ENCODE measurements at regions not wholly inside any gene's neighbourhood (a gene's known extent, or its start where the extent isn't known, plus 50 kb on each side); places are given as distances from the start of the nearest gene placed in this dataset.
A peak's percentile ranks its signal among the peaks of the same experiment; 100 is the strongest.

GRCh38 chr6:81194374-81194773 lies 558.1 kb downstream of the TENT5A start:
- DNase-seq (no peak), ATAC-seq (no peak)
- Histone ChIP-seq H3K4me1 (no peaks in the 10 kb centered on the region), H3K9me3 (no peaks in the 10 kb centered on the region), H3K36me3 (ENCODE audit: insufficient read depth in 1 of 2, low read depth in 1 of 2) (no peaks in the 10 kb centered on the region), H3K27ac (no peak overlapping the region), H3K27me3 (ENCODE audit: insufficient read depth in 3 of 3, low read length in 2 of 3) (no peaks in the 10 kb centered on the region), H3K4me3 (no peak overlapping the region)
- intact Hi-C loops (cut with DNase I) = no loop called here
- 60 to 76% (median 66%) methylated on average over 2 of the region's 2 CpGs for WGBS, 3 donors
- no peak for TF ChIP-seq CTCF (IDR thresholded peaks at IDR 0.05)

GRCh38 chr6:81172056-81172740 lies 580.3 kb downstream of the TENT5A start:
- Histone ChIP-seq H3K9me3 (no peaks in the 10 kb centered on the region), H3K27ac (no peak overlapping the region), H3K4me1 (peaks cover 3% of the 10 kb centered on the region), H3K36me3 (ENCODE audit: insufficient read depth in 1 of 2, low read depth in 1 of 2) (no peaks in the 10 kb centered on the region), H3K27me3 (ENCODE audit: insufficient read depth in 3 of 3, low read length in 2 of 3) (no peaks in the 10 kb centered on the region), H3K4me3 (no peak overlapping the region)
- intact Hi-C loops (cut with DNase I) = no loop called here
- 43 to 69% (median 49%) methylated on average over 4 of the region's 4 CpGs for WGBS, 3 donors
- DNase-seq (peak in 1 of 2 donors; percentile 39), ATAC-seq (peak; percentile 37 to 77 (median 60))
- no peak for TF ChIP-seq CTCF (IDR thresholded peaks at IDR 0.05)

GRCh38 chr6:81169166-81169565 lies 583.3 kb downstream of the TENT5A start:
- Histone ChIP-seq H3K4me1 (peaks cover 3% of the 10 kb centered on the region), H3K4me3 (no peak overlapping the region), H3K36me3 (ENCODE audit: insufficient read depth in 1 of 2, low read depth in 1 of 2) (no peaks in the 10 kb centered on the region), H3K27me3 (ENCODE audit: insufficient read depth in 3 of 3, low read length in 2 of 3) (no peaks in the 10 kb centered on the region), H3K27ac (no peak overlapping the region), H3K9me3 (no peaks in the 10 kb centered on the region)
- no peak for DNase-seq
- no peak for TF ChIP-seq CTCF (IDR thresholded peaks at IDR 0.05)
- 45 to 59% (median 46%) methylated on average over 2 of the region's 2 CpGs for WGBS, 3 donors
- ATAC-seq = no peak
- intact Hi-C loops (cut with DNase I) = no loop called here

GRCh38 chr6:81166770-81167169 lies 585.7 kb downstream of the TENT5A start:
- DNase-seq = no peak
- no peak for TF ChIP-seq CTCF (IDR thresholded peaks at IDR 0.05)
- no peaks in the 10 kb centered on the region for H3K9me3 ChIP-seq
- H3K4me1 ChIP-seq = no peaks in the 10 kb centered on the region
- H3K27me3 ChIP-seq (ENCODE audit: insufficient read depth in 3 of 3, low read length in 2 of 3) = no peaks in the 10 kb centered on the region
- intact Hi-C loops (cut with DNase I) = no loop called here
- no peak for ATAC-seq
- H3K27ac ChIP-seq = no peak overlapping the region
- H3K4me3 ChIP-seq = no peak overlapping the region
- no peaks in the 10 kb centered on the region for H3K36me3 ChIP-seq (ENCODE audit: insufficient read depth in 1 of 2, low read depth in 1 of 2)

- no peak for DNase-seq
- Histone ChIP-seq H3K4me1 (no peaks in the 10 kb centered on the region), H3K27ac (no peak overlapping the region), H3K27me3 (ENCODE audit: insufficient read depth in 3 of 3, low read length in 2 of 3) (no peaks in the 10 kb centered on the region), H3K36me3 (ENCODE audit: insufficient read depth in 1 of 2, low read depth in 1 of 2) (no peaks in the 10 kb centered on the region), H3K4me3 (no peak overlapping the region), H3K9me3 (no peaks in the 10 kb centered on the region)
- intact Hi-C loops (cut with DNase I) = no loop called here
- WGBS, 3 donors = 65 to 90% (median 87%) methylated on average over 2 of the region's 2 CpGs
- ATAC-seq = no peak
- no peak for TF ChIP-seq CTCF (IDR thresholded peaks at IDR 0.05)
These were observed 593.5 kb downstream of the TENT5A start for GRCh38 chr6:81158956-81159355.

All from psoas muscle (tissue), 7 donors.